T-helper 1 cell treated with Interleukin-12 subunit alpha and Interleukin-12 subunit beta and Interleukin-4 antibody, amounts not matched to agents 30 ng/mL and 1 ng/mL, for 36 hours (primary cell): ENCODE measurements at regions not wholly inside any gene's neighbourhood (a gene's known extent, or its start where the extent isn't known, plus 50 kb on each side); places are given as distances from the start of the nearest gene placed in this dataset.

Source experiments
- intact Hi-C: fragments of 100-400 bp; cut with micrococcal nuclease; formaldehyde crosslinking; loops from one replicate; pipeline ENCODE4 v1.15.1; 2024

- intact Hi-C loops = no loop called here
These were observed 86.8 kb upstream of the OR13F1 start for GRCh38 chr9:104417296-104417695.

DNA sequence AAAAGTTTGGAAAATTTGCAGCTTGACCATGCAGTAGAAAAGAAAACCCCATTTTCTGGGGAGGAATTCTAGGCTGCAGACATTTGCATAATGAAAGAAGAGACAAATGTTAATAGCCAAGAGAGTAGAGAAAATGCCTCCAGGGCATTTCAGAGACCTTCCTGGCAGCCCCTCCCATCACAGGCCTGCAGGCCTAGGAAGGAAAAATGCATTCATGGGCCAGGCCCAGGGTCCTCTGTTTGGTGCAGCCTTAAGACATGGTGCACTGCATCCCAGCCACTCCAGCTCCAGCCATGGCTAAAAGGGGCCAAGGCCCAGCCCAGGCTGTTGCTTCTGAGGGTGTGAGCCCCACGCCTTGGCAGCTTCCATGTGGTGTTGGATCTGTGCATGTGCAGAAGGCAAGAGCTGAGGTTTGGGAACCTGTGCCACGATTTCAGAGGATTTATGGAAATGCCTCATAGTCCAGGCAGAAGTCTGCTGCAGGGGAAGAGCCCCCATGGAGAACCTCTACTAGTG lies 75.0 kb upstream of the OR13F1 start:
- intact Hi-C loops = no loop called here

DNA sequence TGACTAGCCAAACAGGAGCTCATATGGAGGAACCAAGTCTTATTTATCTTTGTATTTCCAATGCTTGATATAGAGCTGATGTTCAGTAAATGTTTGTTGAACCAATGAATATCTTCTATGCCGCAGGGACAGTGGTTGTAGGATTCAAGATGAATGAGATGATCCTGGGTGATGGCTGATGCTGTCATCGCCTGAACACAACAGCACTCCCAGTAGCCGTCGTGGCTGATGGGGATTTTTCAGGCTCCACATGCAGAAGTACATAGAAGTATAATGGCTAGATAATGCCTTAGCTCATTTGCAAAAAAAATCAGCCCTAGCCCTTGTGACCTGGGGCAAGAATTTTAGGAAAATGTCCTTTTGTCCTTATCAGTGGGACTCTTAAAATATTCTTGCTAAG lies 69.0 kb upstream of the OR13F1 start:
- intact Hi-C loops = no loop called here

DNA sequence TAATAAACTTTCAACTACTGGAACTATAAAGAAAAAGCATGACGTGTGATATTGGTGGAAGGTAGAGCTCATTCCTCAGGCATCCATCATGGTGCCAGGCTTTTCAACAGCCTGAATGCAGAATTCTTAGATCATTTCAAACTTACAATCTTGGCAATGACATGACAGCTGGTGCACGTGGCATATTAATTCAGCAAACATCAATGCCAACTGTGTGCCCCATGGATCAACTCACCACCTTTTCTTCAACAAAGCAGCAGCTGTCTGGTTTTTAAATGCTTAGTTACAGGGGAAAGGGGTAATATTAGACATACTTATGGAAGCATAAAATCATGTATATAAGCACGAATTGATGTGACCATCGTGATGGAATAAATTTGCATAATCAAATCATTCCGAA lies 56.0 kb upstream of the OR13F1 start:
- intact Hi-C loops = no loop called here
